Activated gamma-delta T cell (primary cell): ENCODE measurements at regions not wholly inside any gene's neighbourhood (a gene's known extent, or its start where the extent isn't known, plus 50 kb on each side); places are given as distances from the start of the nearest gene placed in this dataset.

Source experiments
- DNase-seq: peaks from one replicate; lab custom pipeline; 2025; lab: John Stamatoyannopoulos, UW

DNA sequence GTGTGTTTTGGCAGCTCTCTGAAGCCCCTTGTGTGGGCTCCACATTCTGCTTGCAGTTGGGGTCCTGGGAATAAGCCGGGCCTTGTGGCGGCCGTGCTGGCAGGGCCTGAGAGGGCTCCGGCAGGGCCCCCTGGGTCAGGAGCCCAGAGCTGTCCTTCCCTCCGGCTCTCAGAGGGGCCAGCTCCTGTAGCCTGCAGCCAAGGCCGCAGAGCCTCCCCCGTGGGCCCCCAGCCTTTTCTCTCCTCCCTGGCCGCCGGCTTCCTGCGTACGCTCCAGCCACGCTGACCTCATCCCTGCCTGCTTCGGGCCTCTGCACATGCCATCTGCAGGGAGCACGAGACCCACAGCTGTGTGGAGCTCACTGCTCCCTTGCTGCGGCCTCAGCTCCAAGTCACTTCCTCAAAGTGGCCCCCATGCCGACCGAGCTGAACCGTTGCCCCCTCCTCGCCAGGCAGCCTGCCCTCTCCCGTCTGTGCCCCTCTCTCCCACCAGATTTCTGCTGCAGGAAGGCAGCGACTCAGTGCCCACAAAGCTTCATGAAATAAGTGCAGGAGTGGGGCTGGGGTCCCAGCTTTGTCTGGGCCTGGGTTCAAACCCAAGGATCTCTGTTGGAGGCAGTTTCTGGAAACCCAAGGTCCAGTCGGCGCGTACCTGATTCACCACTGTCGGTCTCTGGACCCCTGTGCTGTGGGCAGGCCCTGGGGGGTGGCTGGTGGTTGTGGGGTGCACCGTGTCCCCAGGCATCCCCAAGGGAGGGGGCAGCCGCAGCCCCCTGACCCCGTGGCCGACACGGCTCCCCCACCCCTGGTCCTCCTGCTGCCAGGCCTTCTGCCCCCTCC, 57.1 kb upstream of the NKX1-1 start:
- no peak for DNase-seq

DNA sequence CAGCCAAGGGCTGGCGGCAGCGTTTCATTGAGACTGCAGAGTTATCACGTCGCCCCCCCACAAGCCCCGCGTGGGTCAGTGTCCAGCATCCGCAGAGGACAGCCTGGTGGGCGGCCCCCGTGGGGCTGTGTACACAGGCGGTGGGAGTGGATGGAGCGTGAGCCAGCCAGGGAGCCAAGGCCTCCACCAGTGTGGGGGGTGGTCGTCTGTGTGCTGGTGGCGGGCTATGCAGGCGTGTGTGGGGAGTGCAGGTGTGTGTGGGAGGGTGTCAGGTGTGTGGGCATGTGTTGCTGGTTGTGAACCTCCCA, 56.5 kb upstream of the NKX1-1 start:
- DNase-seq: no peak

DNA sequence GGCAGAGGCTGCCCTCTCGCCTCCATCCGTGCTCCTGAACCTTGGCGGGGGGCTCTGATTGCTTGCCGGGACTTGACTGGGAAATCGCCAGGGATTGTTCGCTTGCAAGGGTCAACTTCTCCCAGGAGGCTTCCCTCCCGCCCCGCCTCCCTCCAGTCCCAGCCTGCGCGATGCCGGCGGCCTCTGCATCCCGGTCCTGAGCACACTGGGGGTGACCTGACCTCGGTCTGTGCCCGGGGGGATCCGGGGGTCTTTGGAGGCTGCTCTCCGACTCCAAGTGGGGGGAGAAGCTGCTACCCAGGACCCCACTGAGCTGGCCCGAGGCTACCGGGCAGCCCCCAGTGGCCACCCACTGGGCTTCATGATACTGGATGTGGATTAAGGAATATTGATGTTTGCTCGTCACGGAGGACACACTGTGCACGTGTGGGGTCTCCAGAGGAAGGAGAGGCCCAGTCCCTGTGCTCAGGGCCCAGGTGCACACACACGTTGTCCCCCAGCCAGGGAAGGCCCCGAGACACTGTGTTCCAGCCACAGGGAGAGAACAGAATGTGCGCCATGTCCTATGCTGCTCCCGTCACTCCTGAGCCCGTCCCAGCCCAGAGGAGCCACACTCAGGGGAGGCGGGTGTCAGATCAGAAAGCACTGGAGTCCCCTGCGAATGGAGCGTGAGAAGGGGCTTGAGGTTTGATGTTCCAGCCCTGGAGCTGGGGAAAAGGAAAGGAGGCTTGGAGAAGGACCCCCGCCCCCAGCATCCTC, 55.9 kb upstream of the NKX1-1 start:
- no peak for DNase-seq

- DNase-seq: no peak
Observed at GRCh38 chr4:1460967-1461868, 55.0 kb upstream of the NKX1-1 start.

GRCh38 chr4:1459722-1460511, 53.7 kb upstream of the NKX1-1 start:
- no peak for DNase-seq

- DNase-seq: no peak
Observed at GRCh38 chr4:1459081-1459721, 53.0 kb upstream of the NKX1-1 start.

DNA sequence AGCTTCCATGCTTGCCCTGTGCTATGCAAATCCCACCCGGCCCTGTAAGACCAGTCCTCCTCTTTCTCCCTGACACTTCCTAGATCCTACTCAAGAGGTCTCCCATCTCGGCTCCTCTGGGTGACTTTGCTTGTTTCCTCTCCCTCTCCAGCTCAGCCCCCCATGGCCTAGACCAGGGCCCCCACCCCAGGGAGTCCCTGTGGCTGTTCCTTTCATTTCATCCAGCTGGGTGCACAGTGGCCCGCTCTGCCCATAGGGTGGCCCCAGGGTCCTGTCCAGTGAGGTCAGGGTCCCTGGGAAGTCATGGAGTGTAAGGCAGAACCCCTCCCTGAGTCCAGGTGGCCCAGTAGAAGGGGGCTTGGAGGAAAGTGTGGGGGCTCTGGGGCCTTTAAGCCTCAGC, 52.3 kb upstream of the NKX1-1 start:
- no peak for DNase-seq
